ENCODE measurements at regions not wholly inside any gene's neighbourhood (a gene's known extent, or its start where the extent isn't known, plus 50 kb on each side); places are given as distances from the start of the nearest gene placed in this dataset.

DNA sequence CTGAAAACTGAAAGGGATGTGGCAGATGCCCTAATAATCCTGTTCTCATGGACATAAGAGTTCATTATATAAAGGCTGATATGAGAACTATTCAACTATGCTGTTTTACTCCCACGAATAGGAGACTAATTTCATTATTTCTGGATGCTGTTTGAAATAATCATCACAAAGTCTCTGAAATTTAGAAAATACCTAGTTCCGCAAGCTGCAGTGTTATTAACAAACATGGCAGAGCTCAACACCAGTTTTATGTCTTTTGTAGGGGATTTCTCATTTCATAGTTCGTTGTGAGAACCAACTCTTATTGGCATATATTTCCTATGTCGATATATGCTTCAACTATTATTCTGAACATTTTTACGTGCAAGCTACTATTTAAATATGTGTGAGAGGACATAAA, 200.3 kb upstream of the SLC8A1 start:
- DNase-seq = no peak
- Histone ChIP-seq H3K4me1 (no peaks in the 10 kb centered on the region), H3K27me3 (replicated peaks in 1 of 7) (no peaks in the 10 kb centered on the region), H3K9me3 (no peaks in the 10 kb centered on the region), H3K27ac (no peak overlapping the region), H3K36me3 (no peaks in the 10 kb centered on the region), H3K4me3 (no peak overlapping the region)
- intact Hi-C loops (cut with DNase I; ENCODE audit: low total_unique reads) = no loop called here
- 88 to 95% (median 89%) methylated on average over 5 of the region's 5 CpGs for WGBS, 5 donors
- TF ChIP-seq POLR2AphosphoS5 (IDR thresholded peaks at IDR 0.05) (no peak), POLR2A (IDR thresholded peaks at IDR 0.05) (no peak)
- TF ChIP-seq, protein P1, sequence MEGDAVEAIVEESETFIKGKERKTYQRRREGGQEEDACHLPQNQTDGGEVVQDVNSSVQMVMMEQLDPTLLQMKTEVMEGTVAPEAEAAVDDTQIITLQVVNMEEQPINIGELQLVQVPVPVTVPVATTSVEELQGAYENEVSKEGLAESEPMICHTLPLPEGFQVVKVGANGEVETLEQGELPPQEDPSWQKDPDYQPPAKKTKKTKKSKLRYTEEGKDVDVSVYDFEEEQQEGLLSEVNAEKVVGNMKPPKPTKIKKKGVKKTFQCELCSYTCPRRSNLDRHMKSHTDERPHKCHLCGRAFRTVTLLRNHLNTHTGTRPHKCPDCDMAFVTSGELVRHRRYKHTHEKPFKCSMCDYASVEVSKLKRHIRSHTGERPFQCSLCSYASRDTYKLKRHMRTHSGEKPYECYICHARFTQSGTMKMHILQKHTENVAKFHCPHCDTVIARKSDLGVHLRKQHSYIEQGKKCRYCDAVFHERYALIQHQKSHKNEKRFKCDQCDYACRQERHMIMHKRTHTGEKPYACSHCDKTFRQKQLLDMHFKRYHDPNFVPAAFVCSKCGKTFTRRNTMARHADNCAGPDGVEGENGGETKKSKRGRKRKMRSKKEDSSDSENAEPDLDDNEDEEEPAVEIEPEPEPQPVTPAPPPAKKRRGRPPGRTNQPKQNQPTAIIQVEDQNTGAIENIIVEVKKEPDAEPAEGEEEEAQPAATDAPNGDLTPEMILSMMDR (IDR thresholded peaks at IDR 0.05 in 8 of 11, conservative IDR thresholded peaks at IDR 0.05 in 3 of 11) = no peak

DNA sequence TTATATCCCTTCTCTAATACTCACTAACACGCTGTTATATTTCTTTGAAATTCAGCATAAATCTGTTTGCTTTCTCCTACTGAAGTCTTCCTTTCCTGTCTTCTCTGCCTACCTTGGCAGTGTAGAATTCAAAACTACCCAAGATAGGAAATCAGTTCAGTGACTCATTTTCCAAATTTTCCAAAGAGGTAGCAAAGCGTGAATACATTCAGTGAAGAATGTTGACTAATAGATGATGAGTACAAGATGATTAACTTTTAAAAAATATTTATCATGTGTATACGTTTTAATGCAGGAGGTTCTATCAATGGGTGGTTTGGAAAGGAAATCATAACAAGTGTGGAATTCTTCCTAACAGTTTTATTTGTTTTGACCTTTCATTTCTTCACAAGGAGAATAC, 201.9 kb upstream of the SLC8A1 start:
- no peaks in the 10 kb centered on the region for H3K9me3 ChIP-seq
- intact Hi-C loops (cut with DNase I; ENCODE audit: low total_unique reads) = no loop called here
- no peak overlapping the region for H3K4me3 ChIP-seq
- 83 to 92% (median 89%) methylated on average over 3 of the region's 3 CpGs for WGBS, 5 donors
- no peak overlapping the region for H3K27ac ChIP-seq
- H3K4me1 ChIP-seq = no peaks in the 10 kb centered on the region
- TF ChIP-seq POLR2A (IDR thresholded peaks at IDR 0.05) (no peak), POLR2AphosphoS5 (IDR thresholded peaks at IDR 0.05) (no peak)
- TF ChIP-seq, protein P1 (IDR thresholded peaks at IDR 0.05 in 8 of 11, conservative IDR thresholded peaks at IDR 0.05 in 3 of 11) = no peak
- H3K27me3 ChIP-seq (replicated peaks in 1 of 7) = no peaks in the 10 kb centered on the region
- DNase-seq = no peak
- no peaks in the 10 kb centered on the region for H3K36me3 ChIP-seq

DNA sequence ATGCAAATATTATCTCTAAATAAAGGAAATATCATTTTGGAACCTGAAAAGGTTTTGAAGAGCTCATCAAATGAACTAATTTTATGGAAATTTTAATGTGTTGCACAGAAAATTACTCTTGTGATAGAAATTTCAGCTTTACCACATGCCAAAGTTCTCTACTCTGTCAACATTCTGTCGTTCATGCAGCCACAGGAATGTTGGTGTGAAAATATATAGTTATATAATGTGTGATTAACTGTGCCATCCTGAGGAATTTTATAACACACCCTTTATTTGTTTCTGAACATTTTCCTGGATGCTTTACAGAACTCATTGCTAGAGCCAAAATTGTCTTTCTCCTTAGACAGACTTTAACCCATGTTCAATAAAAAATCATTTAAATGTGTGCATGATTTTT, 202.5 kb upstream of the SLC8A1 start:
- 61 to 80% (median 71%) methylated on average over 1 of the region's 1 CpG for WGBS, 5 donors
- intact Hi-C loops (cut with DNase I; ENCODE audit: low total_unique reads) = no loop called here
- H3K4me3 ChIP-seq = no peak overlapping the region
- H3K27ac ChIP-seq = no peak overlapping the region
- no peaks in the 10 kb centered on the region for H3K27me3 ChIP-seq (replicated peaks in 1 of 7)
- TF ChIP-seq POLR2A (IDR thresholded peaks at IDR 0.05) (no peak), POLR2AphosphoS5 (IDR thresholded peaks at IDR 0.05) (no peak)
- TF ChIP-seq, protein P1 (IDR thresholded peaks at IDR 0.05 in 8 of 11, conservative IDR thresholded peaks at IDR 0.05 in 3 of 11) = no peak
- no peaks in the 10 kb centered on the region for H3K36me3 ChIP-seq
- DNase-seq = no peak
- no peaks in the 10 kb centered on the region for H3K4me1 ChIP-seq
- no peaks in the 10 kb centered on the region for H3K9me3 ChIP-seq

DNA sequence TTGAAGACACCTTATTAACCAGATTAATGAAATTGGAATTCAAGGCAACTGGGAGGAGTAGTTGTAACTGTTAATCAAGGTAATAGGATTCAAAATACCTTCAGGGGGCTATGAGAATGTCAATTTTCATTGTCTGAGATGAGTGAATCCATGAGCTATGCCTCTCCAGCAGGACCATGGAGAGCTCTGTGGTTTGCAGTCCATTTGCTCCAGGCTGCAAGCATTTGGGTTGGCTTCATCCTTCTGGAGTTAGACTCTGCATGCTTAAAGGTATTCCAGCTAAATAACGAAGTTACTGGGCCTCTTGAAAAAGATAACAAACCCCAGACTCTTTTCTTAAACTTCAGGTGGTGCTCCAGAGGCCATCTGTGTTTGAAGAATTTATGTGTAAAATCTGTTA, 207.1 kb upstream of the SLC8A1 start:
- DNase-seq = no peak
- intact Hi-C loops (cut with DNase I; ENCODE audit: low total_unique reads) = no loop called here
- TF ChIP-seq POLR2AphosphoS5 (IDR thresholded peaks at IDR 0.05) (no peak), POLR2A (IDR thresholded peaks at IDR 0.05) (no peak)
- TF ChIP-seq, protein P1 (IDR thresholded peaks at IDR 0.05 in 8 of 11, conservative IDR thresholded peaks at IDR 0.05 in 3 of 11) = no peak
- Histone ChIP-seq H3K4me1 (no peaks in the 10 kb centered on the region), H3K4me3 (no peak overlapping the region), H3K27ac (no peak overlapping the region), H3K36me3 (no peaks in the 10 kb centered on the region), H3K27me3 (replicated peaks in 1 of 7) (no peaks in the 10 kb centered on the region), H3K9me3 (no peaks in the 10 kb centered on the region)
- WGBS, 5 donors = 23 to 55% (median 38%) methylated on average over 1 of the region's 1 CpG
